Stimulated activated CD8-positive, alpha-beta memory T cell treated with anti-CD3 and anti-CD28 coated beads, Interleukin-7, amount 100 ng/mL, for 24 hours (primary cell): ENCODE measurements at regions not wholly inside any gene's neighbourhood (a gene's known extent, or its start where the extent isn't known, plus 50 kb on each side); places are given as distances from the start of the nearest gene placed in this dataset.

Source experiments
- DNase-seq: peaks from one replicate; pipeline ENCODE4 v3.0.0-alpha.2; 2020; ENCODE audit warnings: low read depth

DNA sequence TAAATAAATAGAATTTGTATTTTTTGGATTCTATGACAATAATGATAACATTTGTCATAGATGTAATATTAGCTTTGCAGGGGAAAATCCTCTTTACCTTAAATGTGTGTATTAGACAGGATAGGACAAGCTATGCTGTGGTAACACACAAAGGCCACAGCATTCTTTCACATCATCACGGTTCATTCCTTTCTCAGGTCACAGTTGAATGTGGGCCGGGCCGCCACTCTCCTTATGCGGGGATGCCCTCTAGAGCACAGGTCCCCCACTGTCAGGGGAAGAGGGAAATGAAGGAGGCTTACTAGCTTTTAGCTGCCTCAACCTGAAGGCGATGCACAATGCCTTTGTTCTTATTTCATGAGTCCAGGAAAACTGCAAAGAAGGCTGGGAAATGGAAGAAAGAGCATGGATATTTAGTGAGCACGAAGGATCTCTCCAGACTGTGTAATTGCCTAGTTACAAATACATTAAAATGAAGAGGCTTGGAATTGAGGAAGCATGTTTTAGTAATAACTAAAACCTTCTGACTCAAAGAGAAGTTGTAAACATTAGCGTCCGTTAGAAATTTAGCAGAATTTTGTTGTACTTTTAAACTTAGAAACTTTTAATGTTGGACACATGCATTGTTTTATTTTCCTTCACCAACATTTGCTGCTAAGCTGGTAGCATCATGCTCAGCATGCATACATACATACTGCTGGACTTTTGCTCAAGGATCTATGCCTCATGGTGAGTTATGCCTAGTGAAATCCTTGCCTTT lies 248.9 kb upstream of the FOXQ1 start:
- DNase-seq = no peak

DNA sequence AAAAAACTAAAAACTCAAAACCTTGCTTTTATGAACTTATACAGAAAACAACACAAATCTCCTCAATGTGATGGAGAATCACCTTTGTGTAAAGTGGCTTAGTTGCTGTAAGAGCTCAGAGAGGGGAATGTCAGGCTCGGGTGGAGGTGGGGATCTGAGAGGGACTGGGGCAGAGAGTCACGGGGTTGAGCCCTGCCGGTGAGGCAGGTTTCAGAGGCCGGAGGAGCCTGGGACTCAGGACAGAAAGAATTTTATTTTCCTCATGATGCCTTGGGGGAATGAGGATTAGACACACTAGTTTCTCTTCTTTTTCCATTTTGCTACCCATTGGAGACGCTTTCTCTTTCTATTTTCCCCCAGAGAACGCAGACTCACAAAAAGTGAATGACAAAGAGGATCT lies 252.3 kb upstream of the FOXQ1 start:
- DNase-seq = no peak

- DNase-seq = no peak
Measured at GRCh38 chr6:1057490-1058135, 254.3 kb upstream of the FOXQ1 start.

DNA sequence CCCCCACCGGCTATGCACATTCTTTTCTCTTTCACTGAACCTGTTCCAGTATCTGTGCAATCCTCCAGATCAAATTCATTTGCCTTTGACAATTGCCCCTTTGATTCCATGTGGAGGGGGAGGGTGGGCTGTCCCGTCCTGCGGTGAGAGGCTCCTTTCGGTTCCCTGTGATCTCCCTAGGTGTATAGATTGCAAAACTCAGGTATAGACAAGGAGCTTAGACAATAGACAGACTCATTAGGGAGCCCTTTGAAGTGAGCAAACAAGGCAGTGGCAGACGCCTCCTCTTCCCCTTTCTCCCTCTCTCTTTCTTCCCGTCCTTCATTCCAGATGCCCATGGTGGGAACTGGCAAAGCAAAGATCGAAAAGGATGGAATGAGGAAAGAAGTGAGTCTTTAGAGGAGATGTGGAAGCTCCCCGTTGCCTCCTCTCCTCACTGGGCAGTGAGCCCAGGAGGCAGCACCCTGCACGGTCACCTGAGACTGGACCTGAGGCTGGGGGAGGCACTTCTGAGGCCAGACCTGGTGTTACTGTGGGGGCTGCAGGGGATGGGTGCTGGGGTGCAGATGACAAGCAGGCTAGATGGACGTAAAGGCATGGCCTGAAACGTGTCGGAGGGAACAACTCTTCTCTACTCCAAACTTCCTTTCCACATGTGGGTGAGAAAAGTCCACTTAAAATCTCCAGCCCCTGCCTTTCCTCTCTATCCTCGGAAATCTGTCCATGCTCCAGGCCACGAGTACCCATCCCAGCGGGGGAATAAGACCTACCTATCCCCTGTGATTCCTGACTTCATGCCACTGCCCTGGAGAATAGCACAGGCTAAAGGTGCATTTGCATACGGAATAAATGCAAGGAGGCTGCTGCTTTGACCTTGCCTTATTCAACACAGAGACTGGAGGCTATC lies 256.6 kb upstream of the FOXQ1 start:
- no peak for DNase-seq

GRCh38 chr6:1054653-1055014 lies 257.3 kb upstream of the FOXQ1 start:
- no peak for DNase-seq

DNA sequence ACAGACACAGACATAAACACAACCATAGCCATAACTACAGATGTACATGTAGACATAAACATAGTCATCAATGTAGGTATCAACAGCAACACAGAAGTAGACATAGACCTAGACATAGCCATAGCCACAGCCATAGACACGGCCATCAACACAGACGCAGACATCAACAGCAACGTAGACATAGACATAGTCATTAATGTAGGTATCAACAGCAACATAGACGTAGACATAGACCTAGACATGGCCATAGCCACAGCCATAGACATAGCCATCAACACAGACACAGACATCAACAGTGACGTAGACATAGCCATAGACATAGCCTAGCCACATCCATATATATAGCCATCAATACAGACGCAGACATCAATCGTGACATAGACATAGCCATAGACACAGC lies 258.3 kb upstream of the FOXQ1 start:
- no peak for DNase-seq

GRCh38 chr6:1052262-1052661 lies 259.6 kb upstream of the FOXQ1 start:
- no peak for DNase-seq

DNA sequence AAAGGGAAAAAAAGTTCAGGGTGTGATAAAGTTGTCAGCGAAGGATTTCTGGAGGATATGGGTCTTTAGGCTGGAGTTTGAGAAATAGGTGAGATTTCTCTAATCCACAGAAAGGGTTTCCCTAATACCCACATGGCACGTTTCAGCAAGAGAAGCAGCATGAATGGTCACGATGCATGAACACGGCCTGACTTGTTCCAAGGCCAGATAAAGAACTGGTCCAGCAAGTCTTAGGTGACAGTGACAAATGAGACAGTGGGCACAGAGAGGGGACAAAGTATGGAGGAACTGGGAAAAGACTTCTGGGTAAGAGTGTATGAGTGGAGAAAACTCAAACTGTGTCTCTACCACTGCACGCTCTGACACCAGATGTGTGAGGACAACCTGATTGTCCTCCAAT lies 262.0 kb upstream of the FOXQ1 start:
- DNase-seq = no peak

GRCh38 chr6:1049170-1049569 lies 262.7 kb upstream of the FOXQ1 start:
- DNase-seq = no peak

DNA sequence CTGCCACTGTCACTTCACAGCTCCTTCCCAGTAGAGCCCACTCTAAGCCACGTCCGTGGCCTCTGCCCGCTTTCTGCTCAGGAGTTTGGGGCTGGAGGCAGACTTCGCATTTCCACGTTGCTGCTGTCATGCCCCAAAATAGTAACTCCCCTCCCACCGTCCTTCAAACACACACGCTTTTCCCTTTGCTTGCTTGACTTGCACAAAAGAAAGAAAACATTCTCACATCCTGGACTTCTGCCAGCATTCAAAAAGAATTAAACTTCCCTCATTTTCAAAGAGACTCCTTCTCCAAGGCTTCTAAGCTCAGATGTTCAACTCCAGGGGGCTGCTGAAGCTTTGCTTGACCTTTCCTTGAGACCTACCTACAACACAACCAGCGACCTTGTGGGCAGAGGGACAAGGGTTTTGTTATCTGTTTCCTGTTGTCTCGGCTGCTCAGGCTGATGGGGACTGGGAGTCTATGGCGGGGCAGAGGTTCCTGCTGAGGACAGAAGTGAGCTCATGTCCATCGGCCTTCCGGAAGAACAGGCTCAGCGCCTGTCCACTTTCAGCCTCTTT lies 263.8 kb upstream of the FOXQ1 start:
- DNase-seq = no peak

GRCh38 chr6:1045239-1045638 lies 266.7 kb upstream of the FOXQ1 start:
- no peak for DNase-seq

- no peak for DNase-seq
Measured at GRCh38 chr6:1044040-1044836, 267.7 kb upstream of the FOXQ1 start.

- DNase-seq = no peak
Measured at GRCh38 chr6:1043458-1043836, 268.5 kb upstream of the FOXQ1 start.

GRCh38 chr6:1042583-1043457 lies 269.1 kb upstream of the FOXQ1 start:
- DNase-seq = no peak

DNA sequence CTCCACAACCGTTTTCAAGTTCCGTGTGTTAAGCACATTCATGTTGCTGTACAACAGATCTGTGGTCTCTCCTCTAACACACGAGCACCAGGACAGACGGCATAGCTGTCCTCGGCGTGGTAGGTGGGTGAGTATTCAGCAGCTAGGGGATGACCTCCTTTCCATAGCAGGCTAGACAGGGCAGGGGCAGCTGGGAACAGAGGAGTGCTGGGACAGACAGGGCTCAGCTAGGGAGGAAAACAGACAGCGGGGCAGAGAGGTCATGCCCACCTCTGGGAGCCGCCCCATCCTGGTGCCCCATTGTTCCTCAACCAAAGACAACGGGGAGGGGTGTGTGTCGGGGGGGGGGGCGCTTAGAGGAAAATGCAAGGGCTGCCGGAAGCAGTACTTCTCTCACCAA lies 271.5 kb upstream of the FOXQ1 start:
- DNase-seq = no peak

GRCh38 chr6:1039746-1040145 lies 272.2 kb upstream of the FOXQ1 start:
- no peak for DNase-seq

- no peak for DNase-seq
Measured at GRCh38 chr6:1039191-1039590, 272.7 kb upstream of the FOXQ1 start.

- no peak for DNase-seq
Measured at GRCh38 chr6:1037430-1038202, 274.3 kb upstream of the FOXQ1 start.

DNA sequence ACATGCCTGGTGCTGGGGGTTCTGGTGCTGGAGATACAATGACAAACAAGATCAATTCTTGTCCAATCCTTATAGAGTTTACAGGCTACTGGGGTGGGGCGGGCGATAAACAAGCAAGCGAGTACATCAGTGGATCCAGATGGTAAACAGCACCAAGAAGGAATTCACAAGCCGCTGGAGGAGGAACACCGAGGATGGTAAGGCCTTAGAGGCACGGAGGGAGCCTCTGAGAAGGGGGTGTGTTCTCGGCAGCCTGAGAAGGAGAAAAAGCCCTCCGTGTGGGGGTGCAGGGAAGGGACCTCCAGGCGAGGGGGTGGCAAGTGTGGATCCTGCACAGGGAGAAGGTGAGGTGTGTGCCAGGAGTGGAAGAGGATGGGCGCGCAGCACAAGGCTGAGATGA lies 276.5 kb upstream of the FOXQ1 start:
- DNase-seq = no peak

GRCh38 chr6:1031720-1032119 lies 280.2 kb upstream of the FOXQ1 start:
- no peak for DNase-seq
